Left lung (tissue), 4 donors: ENCODE measurements at regions not wholly inside any gene's neighbourhood (a gene's known extent, or its start where the extent isn't known, plus 50 kb on each side); places are given as distances from the start of the nearest gene placed in this dataset.

ENCODE experiments used
- ATAC-seq: fragments of 200-7000 bp; cut with Tn5 transposase; one replicate; pipeline ENCODE4 v1.9.1; 2020; ENCODE audit warnings: moderate library complexity
- DNase-seq, 4 donors: peaks; one replicate each; pipeline ENCODE4 v3.0.0-alpha.2; 2013 to 2020
- H3K27ac ChIP-seq, 2 donors: fragments of 200-600 bp; sonication (generic) in 1 of 2; one replicate each; pipeline versions ENCODE4 v1.5.0 to v1.8.0; 2020 to 2021
- H3K27me3 ChIP-seq, 2 donors: fragments of 200-600 bp; sonication (generic) in 1 of 2; one replicate each; pipeline versions ENCODE4 v1.5.0 to v1.8.0; 2020 to 2021
- H3K36me3 ChIP-seq, 2 donors: fragments of 200-600 bp; sonication (generic) in 1 of 2; one replicate each; pipeline versions ENCODE4 v1.5.0 to v1.8.0; 2020 to 2021
- H3K4me1 ChIP-seq, 2 donors: fragments of 200-600 bp; one replicate each; pipeline ENCODE4 v1.8.0; 2021
- H3K4me3 ChIP-seq, 2 donors: fragments of 200-600 bp; sonication (generic) in 1 of 2; one replicate each; pipeline versions ENCODE4 v1.5.0 to v1.8.0; 2020 to 2021; ENCODE audit warnings: mild to moderate bottlenecking in 1 of 2
- H3K9me3 ChIP-seq, 2 donors: fragments of 200-600 bp; sonication (generic) in 1 of 2; one replicate each; pipeline versions ENCODE4 v1.5.0 to v1.8.0; 2020 to 2021
- CTCF ChIP-seq, 2 donors: fragments of 200-600 bp; sonication (generic) in 1 of 2; IDR thresholded peaks; one replicate each; pipeline versions ENCODE4 v1.5.0 to v1.8.0; 2021; ENCODE audit warnings: antibody characterized with exemption in 2 of 2
- intact Hi-C, 2 donors: fragments of 100-400 bp; cut with DNase I; formaldehyde crosslinking; loops; one replicate each; pipeline versions ENCODE4 v1.11.2 to v1.14.2; 2022
- donor health status: DM: no; HTN: yes; CAD: no.
- donor health status: DM: no; HTN: no; CAD: no.

- Histone ChIP-seq H3K36me3 (no peaks in the 10 kb centered on the region), H3K27me3 (no peaks in the 10 kb centered on the region), H3K4me1 (no peaks in the 10 kb centered on the region), H3K27ac (no peak overlapping the region), H3K9me3 (peaks cover 0 to 4% of the 10 kb centered on the region in 2 donors), H3K4me3 (no peak overlapping the region)
- ATAC-seq (no peak), DNase-seq (no peak)
- no peak for TF ChIP-seq CTCF (IDR thresholded peaks at IDR 0.05)
- intact Hi-C loops: no loop called here
Measured at GRCh38 chr3:67896130-67896529, 241.7 kb upstream of the SUCLG2 start.

GRCh38 chr3:67894510-67894909 is 240.1 kb upstream of the SUCLG2 start:
- no peaks in the 10 kb centered on the region for H3K4me1 ChIP-seq
- H3K4me3 ChIP-seq: no peak overlapping the region
- no peak overlapping the region for H3K27ac ChIP-seq
- ATAC-seq (no peak), DNase-seq (no peak)
- H3K36me3 ChIP-seq: no peaks in the 10 kb centered on the region
- intact Hi-C loops: no loop called here
- peaks cover 0 to 17% of the 10 kb centered on the region in 2 donors for H3K9me3 ChIP-seq
- no peak for TF ChIP-seq CTCF (IDR thresholded peaks at IDR 0.05)
- no peaks in the 10 kb centered on the region for H3K27me3 ChIP-seq

- no peak for TF ChIP-seq CTCF (IDR thresholded peaks at IDR 0.05)
- intact Hi-C loops: no loop called here
- no peaks in the 10 kb centered on the region for H3K4me1 ChIP-seq
- no peaks in the 10 kb centered on the region for H3K27me3 ChIP-seq
- peaks cover 0 to under 1% of the 10 kb centered on the region in 2 donors for H3K9me3 ChIP-seq
- H3K36me3 ChIP-seq: no peaks in the 10 kb centered on the region
- H3K27ac ChIP-seq: no peak overlapping the region
- no peak for DNase-seq
- H3K4me3 ChIP-seq: no peak overlapping the region
- no peak for ATAC-seq
Measured at GRCh38 chr3:67884345-67884744, 229.9 kb upstream of the SUCLG2 start.

GRCh38 chr3:67883766-67884165 is 229.4 kb upstream of the SUCLG2 start:
- Histone ChIP-seq H3K27me3 (no peaks in the 10 kb centered on the region), H3K36me3 (no peaks in the 10 kb centered on the region), H3K9me3 (no peaks in the 10 kb centered on the region), H3K4me1 (no peaks in the 10 kb centered on the region), H3K4me3 (no peak overlapping the region), H3K27ac (no peak overlapping the region)
- DNase-seq (no peak), ATAC-seq (no peak)
- intact Hi-C loops: no loop called here
- TF ChIP-seq CTCF (IDR thresholded peaks at IDR 0.05): no peak

- ATAC-seq: no peak
Measured at GRCh38 chr3:67882981-67883380, 228.6 kb upstream of the SUCLG2 start.

More at GRCh38 chr3:67882981-67883380, 228.6 kb upstream of the SUCLG2 start:
- no peaks in the 10 kb centered on the region for H3K36me3 ChIP-seq
- no peaks in the 10 kb centered on the region for H3K9me3 ChIP-seq
- intact Hi-C loops: no loop called here
- no peak overlapping the region for H3K4me3 ChIP-seq
- no peak for TF ChIP-seq CTCF (IDR thresholded peaks at IDR 0.05)
- no peaks in the 10 kb centered on the region for H3K27me3 ChIP-seq
- no peak for DNase-seq
- H3K4me1 ChIP-seq: no peaks in the 10 kb centered on the region
- no peak overlapping the region for H3K27ac ChIP-seq
